ENCODE measurements at regions not wholly inside any gene's neighbourhood (a gene's known extent, or its start where the extent isn't known, plus 50 kb on each side); places are given as distances from the start of the nearest gene placed in this dataset.

GRCh38 chr1:189779034-189779433 is 698.6 kb downstream of the BRINP3 start:
- Histone ChIP-seq H3K9ac (ENCODE audit: low read length) (no peak overlapping the region), H3K27ac (ENCODE audit: low read length) (no peak overlapping the region), H3K36me3 (ENCODE audit: insufficient read depth, low read length) (no peaks in the 10 kb centered on the region), H3K4me3 (ENCODE audit: low read length) (no peak overlapping the region), H3F3A (ENCODE audit: insufficient read depth, low read length, poor library complexity, severe bottlenecking) (no peaks in the 10 kb centered on the region), H3K79me2 (replicated peaks; ENCODE audit: insufficient read depth, low read length) (no peaks in the 10 kb centered on the region), H3K9me2 (ENCODE audit: insufficient read depth, low read length) (no peaks in the 10 kb centered on the region), H3K9me3 (ENCODE audit: low read length) (no peaks in the 10 kb centered on the region), H3K27me3 (ENCODE audit: insufficient read depth, low read depth, low read length) (no peaks in the 10 kb centered on the region), H4K20me1 (ENCODE audit: insufficient read depth) (no peaks in the 10 kb centered on the region), H3K4me2 (ENCODE audit: low read length) (no peak overlapping the region), H2AFZ (ENCODE audit: low read depth, low read length) (no peak overlapping the region)
- no peak for TF ChIP-seq TAF1 (IDR thresholded peaks at IDR 0.05; ENCODE audit: low read depth)
- no peak for TF ChIP-seq POLR2AphosphoS5 (IDR thresholded peaks at IDR 0.05)
- no peak for TF ChIP-seq EP300 (conservative IDR thresholded peaks at IDR 0.05; ENCODE audit: poor library complexity, severe bottlenecking)
- TF ChIP-seq RAD21 (conservative IDR thresholded peaks at IDR 0.05) = no peak
- no peak for TF ChIP-seq MXI1 (conservative IDR thresholded peaks at IDR 0.05; ENCODE audit: poor library complexity, severe bottlenecking)
- no peak for TF ChIP-seq CTCF (IDR thresholded peaks at IDR 0.05; ENCODE audit: poor library complexity, severe bottlenecking)
- no peak for TF ChIP-seq SMC3 (conservative IDR thresholded peaks at IDR 0.05; ENCODE audit: poor library complexity)

GRCh38 chr1:189782295-189782694 is 695.4 kb downstream of the BRINP3 start:
- TF ChIP-seq CTCF (IDR thresholded peaks at IDR 0.05; ENCODE audit: poor library complexity, severe bottlenecking) (no peak), EP300 (conservative IDR thresholded peaks at IDR 0.05; ENCODE audit: poor library complexity, severe bottlenecking) (no peak), RAD21 (conservative IDR thresholded peaks at IDR 0.05) (no peak), EZH2 (IDR thresholded peaks at IDR 0.05; ENCODE audit: borderline replicate concordance, insufficient read depth, low read length, poor library complexity, severe bottlenecking) (no peak), TAF1 (IDR thresholded peaks at IDR 0.05; ENCODE audit: low read depth) (no peak), POLR2AphosphoS5 (IDR thresholded peaks at IDR 0.05) (no peak)
- Histone ChIP-seq H3K9me2 (ENCODE audit: insufficient read depth, low read length) (no peaks in the 10 kb centered on the region), H3K4me3 (ENCODE audit: low read length) (no peak overlapping the region), H3K27me3 (ENCODE audit: insufficient read depth, low read depth, low read length) (no peaks in the 10 kb centered on the region), H3F3A (ENCODE audit: insufficient read depth, low read length, poor library complexity, severe bottlenecking) (no peaks in the 10 kb centered on the region), H4K20me1 (ENCODE audit: insufficient read depth) (no peaks in the 10 kb centered on the region), H3K9me3 (ENCODE audit: low read length) (no peaks in the 10 kb centered on the region), H3K9ac (ENCODE audit: low read length) (no peak overlapping the region), H2AFZ (ENCODE audit: low read depth, low read length) (no peak overlapping the region), H3K27ac (ENCODE audit: low read length) (no peak overlapping the region), H3K36me3 (ENCODE audit: insufficient read depth, low read length) (no peaks in the 10 kb centered on the region), H3K4me2 (ENCODE audit: low read length) (no peak overlapping the region), H3K79me2 (replicated peaks; ENCODE audit: insufficient read depth, low read length) (no peaks in the 10 kb centered on the region)

DNA sequence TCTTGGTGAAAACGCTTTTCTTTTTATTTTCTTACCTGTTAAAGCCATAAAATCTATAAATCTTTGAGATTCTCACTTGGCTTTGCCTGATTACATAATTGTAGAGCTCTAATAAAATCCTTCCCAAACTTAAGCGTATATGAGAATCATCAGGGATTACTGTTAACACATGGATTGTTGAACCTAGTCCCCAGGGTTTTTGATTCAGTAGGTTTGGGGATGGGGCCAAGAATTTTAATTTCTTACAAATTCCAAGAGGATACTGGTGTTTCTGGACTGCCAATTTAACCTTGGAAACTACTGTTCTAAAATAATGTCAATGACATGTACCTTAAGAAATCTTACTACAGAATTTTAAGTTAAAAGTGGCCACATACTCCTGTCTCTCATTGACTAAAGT is 694.2 kb downstream of the BRINP3 start:
- no peaks in the 10 kb centered on the region for H3K9me2 ChIP-seq (ENCODE audit: insufficient read depth, low read length)

More for the DNA sequence above, 694.2 kb downstream of the BRINP3 start:
- Histone ChIP-seq H3K4me2 (ENCODE audit: low read length) (no peak overlapping the region), H3K4me3 (ENCODE audit: low read length) (no peak overlapping the region), H3K79me2 (replicated peaks; ENCODE audit: insufficient read depth, low read length) (no peaks in the 10 kb centered on the region), H3K27ac (ENCODE audit: low read length) (no peak overlapping the region), H4K20me1 (ENCODE audit: insufficient read depth) (no peaks in the 10 kb centered on the region), H3K9me3 (ENCODE audit: low read length) (no peaks in the 10 kb centered on the region), H3K27me3 (ENCODE audit: insufficient read depth, low read depth, low read length) (no peaks in the 10 kb centered on the region), H3K9ac (ENCODE audit: low read length) (no peak overlapping the region), H3K36me3 (ENCODE audit: insufficient read depth, low read length) (no peaks in the 10 kb centered on the region), H2AFZ (ENCODE audit: low read depth, low read length) (no peak overlapping the region), H3F3A (ENCODE audit: insufficient read depth, low read length, poor library complexity, severe bottlenecking) (no peaks in the 10 kb centered on the region)
- no peak for TF ChIP-seq SMC3 (conservative IDR thresholded peaks at IDR 0.05; ENCODE audit: poor library complexity)
- no peak for TF ChIP-seq EZH2 (IDR thresholded peaks at IDR 0.05; ENCODE audit: borderline replicate concordance, insufficient read depth, low read length, poor library complexity, severe bottlenecking)
- TF ChIP-seq CTCF (IDR thresholded peaks at IDR 0.05; ENCODE audit: poor library complexity, severe bottlenecking) = no peak
